ENCODE measurements at regions not wholly inside any gene's neighbourhood (a gene's known extent, or its start where the extent isn't known, plus 50 kb on each side); places are given as distances from the start of the nearest gene placed in this dataset.

- no peaks in the 10 kb centered on the region for H3K36me3 Mint-ChIP-seq (ENCODE audit: low read depth)
- CTCF ChIA-PET = interaction anchor here (1.2 kb wide), 1 partner anchor 85 kb away, joined by 3 read pairs; no protein-coding TSS in a partner anchor
- H3K27me3 Mint-ChIP-seq = peaks cover 10% of the 10 kb centered on the region
- POLR2A ChIA-PET = no interaction called here
- H3K4me3 Mint-ChIP-seq = no peak overlapping the region
- intact Hi-C loops (cut with micrococcal nuclease) = loop anchor here (10.0 kb wide), 1 partner anchor 60 kb away; no protein-coding TSS in a partner anchor
- TF ChIP-seq CTCF (IDR thresholded peaks at IDR 0.05) = no peak
- no peaks in the 10 kb centered on the region for H3K9me3 Mint-ChIP-seq
- ATAC-seq = no peak
- DNase-seq = no peak
- no peak overlapping the region for H3K27ac Mint-ChIP-seq
- H3K4me1 Mint-ChIP-seq (ENCODE audit: low read depth) = no peaks in the 10 kb centered on the region
Observed at GRCh38 chr17:74114881-74115470, 88.5 kb upstream of the RPL38 start.

DNA sequence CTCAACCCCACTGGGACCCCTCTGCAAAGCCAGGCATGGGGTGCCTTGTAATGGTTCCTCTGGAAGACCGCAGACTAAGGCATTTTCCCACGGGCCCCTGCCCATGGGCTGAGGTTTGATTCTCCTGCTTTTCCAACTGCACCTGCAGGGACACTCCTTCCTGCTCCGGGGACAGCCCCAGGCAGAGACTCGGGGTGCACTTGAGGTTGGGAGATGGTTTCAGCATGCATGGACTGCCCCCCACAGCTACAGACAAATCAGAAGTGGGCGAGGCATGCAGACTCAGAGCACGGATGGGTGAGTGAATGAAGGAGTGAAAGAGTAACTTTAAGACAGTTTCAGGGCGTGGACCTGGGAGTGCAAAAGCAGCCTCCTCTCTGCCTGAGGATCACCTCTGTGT, 87.9 kb upstream of the RPL38 start:
- DNase-seq = no peak
- CTCF ChIA-PET = interaction anchor here (1.2 kb wide), 1 partner anchor 84 kb away, joined by 3 read pairs; no protein-coding TSS in a partner anchor
- Mint-ChIP-seq H3K27me3 (peaks cover 10% of the 10 kb centered on the region), H3K36me3 (ENCODE audit: low read depth) (no peaks in the 10 kb centered on the region), H3K4me1 (ENCODE audit: low read depth) (no peaks in the 10 kb centered on the region), H3K27ac (no peak overlapping the region), H3K9me3 (no peaks in the 10 kb centered on the region), H3K4me3 (no peak overlapping the region)
- ATAC-seq = no peak
- POLR2A ChIA-PET = no interaction called here
- TF ChIP-seq CTCF (IDR thresholded peaks at IDR 0.05) = no peak
- intact Hi-C loops (cut with micrococcal nuclease) = loop anchor here (10.0 kb wide), 1 partner anchor 61 kb away; no protein-coding TSS in a partner anchor

GRCh38 chr17:74116087-74116717, 87.3 kb upstream of the RPL38 start:
- CTCF ChIA-PET = no interaction called here
- Mint-ChIP-seq H3K9me3 (no peaks in the 10 kb centered on the region), H3K4me3 (no peak overlapping the region), H3K4me1 (ENCODE audit: low read depth) (no peaks in the 10 kb centered on the region), H3K27me3 (peaks cover 10% of the 10 kb centered on the region), H3K27ac (no peak overlapping the region), H3K36me3 (ENCODE audit: low read depth) (no peaks in the 10 kb centered on the region)
- intact Hi-C loops (cut with micrococcal nuclease) = loop anchor here (10.0 kb wide), 1 partner anchor 61 kb away; no protein-coding TSS in a partner anchor
- no peak for TF ChIP-seq CTCF (IDR thresholded peaks at IDR 0.05)
- POLR2A ChIA-PET = no interaction called here
- no peak for ATAC-seq
- peak; percentile 6 for DNase-seq

- Mint-ChIP-seq H3K4me3 (no peak overlapping the region), H3K9me3 (no peaks in the 10 kb centered on the region), H3K27ac (no peak overlapping the region), H3K4me1 (ENCODE audit: low read depth) (no peaks in the 10 kb centered on the region), H3K27me3 (peaks cover 16% of the 10 kb centered on the region), H3K36me3 (ENCODE audit: low read depth) (no peaks in the 10 kb centered on the region)
- TF ChIP-seq CTCF (IDR thresholded peaks at IDR 0.05) = no peak
- ATAC-seq = no peak
- intact Hi-C loops (cut with micrococcal nuclease) = loop anchor here (10.0 kb wide), 1 partner anchor 62 kb away; no protein-coding TSS in a partner anchor
- DNase-seq = no peak
- ChIA-PET CTCF (no interaction called here), POLR2A (no interaction called here)
Observed at GRCh38 chr17:74117087-74117698, 86.3 kb upstream of the RPL38 start.

DNA sequence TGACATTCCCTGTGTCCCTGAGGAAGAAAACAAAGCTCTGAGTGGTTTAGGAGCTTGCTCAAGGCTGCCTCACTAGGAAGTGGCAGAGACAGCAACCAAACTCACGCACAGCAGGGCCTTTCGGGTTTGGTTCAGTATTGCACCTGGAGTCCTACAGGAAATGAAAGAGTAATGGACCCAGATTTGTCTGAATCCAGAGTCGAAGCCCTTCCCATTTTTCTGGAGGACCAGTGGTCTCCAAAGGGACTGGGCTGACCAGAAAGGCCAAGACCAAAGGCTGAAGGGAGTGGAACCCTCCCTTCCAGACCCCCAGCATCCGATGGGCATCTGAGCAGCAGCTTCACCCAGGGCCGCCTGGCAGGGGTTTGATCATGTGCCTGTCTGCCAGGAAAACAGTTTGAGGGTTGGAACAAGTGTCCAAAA, 85.5 kb upstream of the RPL38 start:
- ChIA-PET CTCF (interaction anchor here (1.0 to 1.1 kb wide), 2 partner anchors 28 to 84 kb away, joined by 3 read pairs; no protein-coding TSS in a partner anchor), POLR2A (no interaction called here)
- TF ChIP-seq CTCF (IDR thresholded peaks at IDR 0.05) = no peak

More for the DNA sequence above, 85.5 kb upstream of the RPL38 start:
- no peaks in the 10 kb centered on the region for H3K36me3 Mint-ChIP-seq (ENCODE audit: low read depth)
- H3K27me3 Mint-ChIP-seq = peaks cover 20% of the 10 kb centered on the region
- H3K4me3 Mint-ChIP-seq = no peak overlapping the region
- ATAC-seq = no peak
- no peak overlapping the region for H3K27ac Mint-ChIP-seq
- H3K9me3 Mint-ChIP-seq = no peaks in the 10 kb centered on the region
- no peaks in the 10 kb centered on the region for H3K4me1 Mint-ChIP-seq (ENCODE audit: low read depth)
- DNase-seq = no peak
- intact Hi-C loops (cut with micrococcal nuclease) = loop anchor here (10.0 kb wide), 1 partner anchor 63 kb away; no protein-coding TSS in a partner anchor

All from activated CD8-positive, alpha-beta T cell treated with anti-CD3 and anti-CD28 coated beads for 36 hours (primary cell).